Renal pelvis (tissue), 1 donor: ENCODE measurements at regions not wholly inside any gene's neighbourhood (a gene's known extent, or its start where the extent isn't known, plus 50 kb on each side); places are given as distances from the start of the nearest gene placed in this dataset.

Experiments
- DNase-seq: peaks from one replicate; pipeline ENCODE4 v3.0.0-alpha.2; 2013

DNA sequence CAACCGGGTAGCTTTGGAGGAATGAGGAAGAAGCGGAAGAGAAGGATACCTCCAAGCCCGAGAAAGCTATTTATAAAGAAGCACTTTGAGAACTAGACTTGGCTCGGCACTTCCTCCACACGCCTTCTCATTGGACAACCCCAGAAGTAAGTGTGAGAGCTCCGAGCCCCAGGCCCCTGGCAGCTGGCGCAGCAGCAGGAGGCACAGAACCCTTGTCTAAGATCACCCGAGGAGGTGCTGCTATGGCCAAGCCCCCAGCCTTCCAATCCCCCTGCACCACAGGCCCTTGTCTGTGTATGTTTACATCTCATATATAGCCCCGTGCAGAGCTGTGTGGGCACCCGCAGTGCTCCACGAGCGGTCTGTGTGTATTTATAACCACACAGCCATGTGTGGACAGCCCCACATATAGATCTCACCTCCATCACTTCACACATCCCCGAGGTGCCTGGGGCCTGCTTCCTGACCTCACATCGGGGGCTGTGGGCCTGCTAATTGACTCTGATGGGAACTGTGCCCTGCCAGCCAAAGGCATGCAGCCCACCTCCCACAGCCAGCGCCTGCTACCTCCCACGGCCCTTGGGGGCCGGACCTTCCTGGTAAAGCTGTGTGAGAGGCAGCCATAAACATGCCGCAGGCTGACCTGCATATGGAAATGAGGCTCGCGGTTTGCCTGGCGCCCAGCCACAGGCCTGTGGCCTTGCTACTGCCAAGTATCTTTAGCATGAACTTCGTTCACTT, 96.1 kb downstream of the C17orf67 start:
- peak; percentile 10 for DNase-seq

DNA sequence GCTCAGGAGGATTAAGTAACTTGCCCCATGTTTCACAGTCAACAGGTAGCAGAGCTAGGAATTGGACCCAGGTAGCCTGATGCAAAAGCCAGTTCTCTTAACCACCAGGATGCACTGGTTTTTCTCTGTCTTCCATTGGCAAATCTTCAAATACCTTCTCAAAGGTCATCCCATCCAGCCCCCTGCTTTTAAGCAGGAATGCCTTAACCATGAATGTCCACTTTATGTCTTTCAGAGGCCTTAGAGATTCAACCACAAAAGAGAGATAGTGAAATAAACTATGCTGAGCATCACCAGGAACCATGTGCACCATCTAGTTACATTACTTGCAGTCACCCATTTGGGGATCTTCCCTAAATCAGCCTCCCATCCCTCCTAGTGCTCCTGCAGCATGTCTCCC, 94.3 kb downstream of the C17orf67 start:
- no peak for DNase-seq

DNA sequence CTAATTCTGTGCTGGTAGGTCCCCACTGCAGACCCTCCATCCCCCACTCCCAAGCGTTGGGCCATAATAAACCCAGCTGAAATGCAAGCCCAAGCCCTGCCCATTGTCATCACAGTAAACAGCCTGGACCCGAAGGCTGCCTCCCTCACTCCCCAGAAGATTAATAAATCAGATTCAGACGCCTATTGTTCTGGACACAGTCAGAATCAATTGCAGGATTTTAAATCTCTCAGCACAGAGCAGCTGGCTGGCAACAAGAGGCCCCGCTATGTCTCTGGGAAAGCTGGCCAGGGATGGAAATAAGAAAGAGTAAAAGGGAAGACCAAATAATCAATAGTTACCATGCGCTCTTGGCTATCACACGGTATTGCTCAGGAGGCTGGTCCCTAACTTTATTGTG, 93.9 kb downstream of the C17orf67 start:
- DNase-seq, result no peak

DNA sequence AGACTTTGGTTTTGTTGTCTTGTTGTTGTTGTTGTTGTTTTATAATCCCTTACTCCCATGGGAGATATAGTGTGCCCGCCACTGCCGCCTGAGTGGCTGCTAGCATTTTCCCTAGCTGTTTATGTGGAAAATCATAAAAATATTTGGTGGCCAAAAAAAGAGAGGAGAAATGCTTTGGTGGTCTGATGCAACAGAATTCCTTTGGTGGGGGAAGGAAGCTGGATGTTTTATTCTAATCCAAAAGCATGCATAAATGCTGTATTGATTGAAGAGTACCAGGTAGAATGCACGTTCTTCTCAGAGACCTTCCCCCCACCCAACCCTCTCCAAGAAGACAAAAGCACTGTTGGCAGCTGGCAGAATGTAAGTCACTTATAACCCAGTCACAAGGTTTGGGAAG, 93.2 kb downstream of the C17orf67 start:
- no peak for DNase-seq
